Peyer's patch (tissue), 4 donors: ENCODE measurements at regions not wholly inside any gene's neighbourhood (a gene's known extent, or its start where the extent isn't known, plus 50 kb on each side); places are given as distances from the start of the nearest gene placed in this dataset.

Experiments used
- DNase-seq, 3 donors: peaks; one replicate each; pipeline ENCODE4 v3.0.0-alpha.2; 2017 to 2019
- H3K27ac ChIP-seq, 4 donors: fragments of 200-600 bp; sonication (generic); one replicate each; pipeline ENCODE4 v1.5.1; 2016 to 2019
- H3K27me3 ChIP-seq, 2 donors: fragments of 200-600 bp; sonication (generic); one replicate each; pipeline ENCODE4 v1.5.1; 2019
- H3K36me3 ChIP-seq, 3 donors: fragments of 200-600 bp; sonication (generic); one replicate each; pipeline ENCODE4 v1.5.1; 2016 to 2019
- H3K4me1 ChIP-seq, 4 donors: fragments of 200-600 bp; sonication (generic); one replicate each; pipeline ENCODE4 v1.5.1; 2016 to 2019
- H3K4me3 ChIP-seq, 4 donors: fragments of 200-600 bp; sonication (generic); 1 replicate in 3 of 4; 2 replicates in 1 of 4; pipeline ENCODE4 v1.5.1; 2016 to 2019; ENCODE audit warnings: mild to moderate bottlenecking in 1 of 4
- H3K9me3 ChIP-seq, 4 donors: fragments of 200-600 bp; sonication (generic); one replicate each; pipeline ENCODE4 v1.5.1; 2016 to 2019; ENCODE audit warnings: mild to moderate bottlenecking in 1 of 4
- CTCF ChIP-seq, 6 experiments: fragments of 450-650 bp in 4 of 6; fragments of 200-600 bp in 2 of 6; sonication (generic) in 1 of 6; IDR thresholded peaks; one replicate each; pipeline ENCODE4 v1.5.1; 2017 to 2019; ENCODE audit warnings: antibody characterized with exemption in 6 of 6, mild to moderate bottlenecking in 3 of 6, moderate library complexity in 1 of 6
- POLR2A ChIP-seq, 2 donors: fragments of 450-650 bp; IDR thresholded peaks; one replicate each; pipeline ENCODE4 v1.5.1; 2017; ENCODE audit warnings: antibody characterized with exemption in 2 of 2, mild to moderate bottlenecking in 2 of 2, moderate library complexity in 2 of 2

- no peak for DNase-seq
- no peaks in the 10 kb centered on the region for H3K36me3 ChIP-seq
- H3K9me3 ChIP-seq: no peaks in the 10 kb centered on the region
- H3K4me1 ChIP-seq: no peaks in the 10 kb centered on the region
- H3K27me3 ChIP-seq: no peaks in the 10 kb centered on the region
- no peak overlapping the region for H3K27ac ChIP-seq
- no peak overlapping the region for H3K4me3 ChIP-seq
- TF ChIP-seq CTCF (IDR thresholded peaks at IDR 0.05): no peak
- TF ChIP-seq POLR2A (IDR thresholded peaks at IDR 0.05): no peak
These were observed 149.9 kb downstream of the IBTK start for GRCh38 chr6:82097676-82098075.

GRCh38 chr6:82095091-82095490 lies 152.5 kb downstream of the IBTK start:
- no peak for DNase-seq
- H3K27me3 ChIP-seq: no peaks in the 10 kb centered on the region
- H3K27ac ChIP-seq: no peak overlapping the region
- H3K9me3 ChIP-seq: no peaks in the 10 kb centered on the region
- TF ChIP-seq POLR2A (IDR thresholded peaks at IDR 0.05) (no peak), CTCF (IDR thresholded peaks at IDR 0.05) (no peak)
- H3K4me1 ChIP-seq: no peaks in the 10 kb centered on the region
- no peak overlapping the region for H3K4me3 ChIP-seq
- H3K36me3 ChIP-seq: no peaks in the 10 kb centered on the region

GRCh38 chr6:82094166-82094806 lies 153.3 kb downstream of the IBTK start:
- Histone ChIP-seq H3K4me1 (no peaks in the 10 kb centered on the region), H3K9me3 (no peaks in the 10 kb centered on the region), H3K36me3 (no peaks in the 10 kb centered on the region), H3K27ac (no peak overlapping the region), H3K27me3 (no peaks in the 10 kb centered on the region), H3K4me3 (no peak overlapping the region)
- no peak for DNase-seq
- TF ChIP-seq CTCF (IDR thresholded peaks at IDR 0.05): no peak
- TF ChIP-seq POLR2A (IDR thresholded peaks at IDR 0.05): no peak

- Histone ChIP-seq H3K27me3 (no peaks in the 10 kb centered on the region), H3K36me3 (no peaks in the 10 kb centered on the region), H3K4me1 (no peaks in the 10 kb centered on the region), H3K4me3 (no peak overlapping the region), H3K27ac (no peak overlapping the region), H3K9me3 (no peaks in the 10 kb centered on the region)
- TF ChIP-seq CTCF (IDR thresholded peaks at IDR 0.05) (no peak), POLR2A (IDR thresholded peaks at IDR 0.05) (no peak)
- no peak for DNase-seq
These were observed 158.4 kb downstream of the IBTK start for GRCh38 chr6:82088978-82089771.

- no peaks in the 10 kb centered on the region for H3K4me1 ChIP-seq
- no peak for DNase-seq
- no peaks in the 10 kb centered on the region for H3K27me3 ChIP-seq
- no peaks in the 10 kb centered on the region for H3K9me3 ChIP-seq
- no peak overlapping the region for H3K27ac ChIP-seq
- no peak overlapping the region for H3K4me3 ChIP-seq
- TF ChIP-seq CTCF (IDR thresholded peaks at IDR 0.05) (no peak), POLR2A (IDR thresholded peaks at IDR 0.05) (no peak)
- H3K36me3 ChIP-seq: no peaks in the 10 kb centered on the region
These were observed 160.6 kb downstream of the IBTK start for GRCh38 chr6:82086944-82087343.
